SK-N-SH (cell line): ENCODE measurements at regions not wholly inside any gene's neighbourhood (a gene's known extent, or its start where the extent isn't known, plus 50 kb on each side); places are given as distances from the start of the nearest gene placed in this dataset.

Experiments used
- CHD2 ChIP-seq: fragments of 150-350 bp; IDR thresholded peaks from 2 replicates; pipeline ENCODE4 v1.6.1; 2018; ENCODE audit warnings: low read length; ENCODE audit not compliant: partially characterized antibody
- ELF1 ChIP-seq: IDR thresholded peaks from 2 replicates; pipeline ENCODE4 v1.4.0; 2012
- GATA2 ChIP-seq: sonication (generic); formaldehyde crosslinking; IDR thresholded peaks from 2 replicates; pipeline ENCODE4 v1.5.0; 2020; ENCODE audit warnings: mild to moderate bottlenecking, missing genetic modification reagents
- POLR2AphosphoS5 ChIP-seq: IDR thresholded peaks from 2 replicates; pipeline ENCODE4 v1.6.1; 2012; ENCODE audit warnings: low read depth, low read length
- TEAD4 ChIP-seq: IDR thresholded peaks from 2 replicates; pipeline ENCODE4 v1.4.0; 2012; ENCODE audit warnings: mild to moderate bottlenecking, borderline replicate concordance; ENCODE audit not compliant: insufficient read depth
- TF ChIP-seq, protein P1 (sequence below): fragments of 200-600 bp; sonication (generic); IDR thresholded peaks from 2 replicates; pipeline ENCODE4 v1.6.1; 2017; ENCODE audit warnings: antibody characterized with exemption, mild to moderate bottlenecking, moderate library complexity

DNA sequence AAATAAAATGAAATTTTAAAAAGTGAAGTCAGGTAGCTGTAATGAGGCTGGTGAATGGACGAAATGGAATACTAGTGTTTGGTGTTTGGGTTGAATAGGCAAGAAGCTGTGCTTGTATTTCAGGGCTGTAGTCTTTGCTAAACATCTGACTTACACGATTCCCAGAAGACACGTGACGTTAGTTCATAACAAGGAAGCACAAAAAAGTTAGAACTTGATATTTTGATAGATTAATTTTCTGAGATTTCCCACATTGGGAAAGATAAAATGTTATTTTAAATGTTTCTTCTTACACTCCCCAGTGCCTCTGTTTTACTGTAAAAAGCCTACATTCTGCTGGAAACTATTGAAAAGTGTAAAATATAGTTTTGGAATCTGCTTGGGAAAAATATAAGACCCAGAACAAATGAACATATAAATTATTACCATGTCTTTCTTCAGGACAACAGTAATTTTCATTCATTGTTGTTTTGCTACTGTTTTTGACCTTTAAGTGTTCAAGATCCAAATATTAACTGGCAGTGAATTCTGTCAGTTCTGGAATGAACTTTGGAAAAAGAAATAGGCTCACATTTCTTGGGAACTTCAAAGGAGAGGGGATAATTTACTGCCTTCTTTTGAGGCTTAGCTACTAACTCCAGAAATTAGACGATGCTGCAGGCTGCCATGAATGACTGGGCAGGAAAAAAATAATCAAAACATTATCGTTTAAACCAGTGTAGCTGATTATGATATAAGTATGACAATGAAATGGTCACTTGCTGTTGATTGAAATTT lies 241.3 kb downstream of the SLITRK6 start:
- TF ChIP-seq, protein P1, sequence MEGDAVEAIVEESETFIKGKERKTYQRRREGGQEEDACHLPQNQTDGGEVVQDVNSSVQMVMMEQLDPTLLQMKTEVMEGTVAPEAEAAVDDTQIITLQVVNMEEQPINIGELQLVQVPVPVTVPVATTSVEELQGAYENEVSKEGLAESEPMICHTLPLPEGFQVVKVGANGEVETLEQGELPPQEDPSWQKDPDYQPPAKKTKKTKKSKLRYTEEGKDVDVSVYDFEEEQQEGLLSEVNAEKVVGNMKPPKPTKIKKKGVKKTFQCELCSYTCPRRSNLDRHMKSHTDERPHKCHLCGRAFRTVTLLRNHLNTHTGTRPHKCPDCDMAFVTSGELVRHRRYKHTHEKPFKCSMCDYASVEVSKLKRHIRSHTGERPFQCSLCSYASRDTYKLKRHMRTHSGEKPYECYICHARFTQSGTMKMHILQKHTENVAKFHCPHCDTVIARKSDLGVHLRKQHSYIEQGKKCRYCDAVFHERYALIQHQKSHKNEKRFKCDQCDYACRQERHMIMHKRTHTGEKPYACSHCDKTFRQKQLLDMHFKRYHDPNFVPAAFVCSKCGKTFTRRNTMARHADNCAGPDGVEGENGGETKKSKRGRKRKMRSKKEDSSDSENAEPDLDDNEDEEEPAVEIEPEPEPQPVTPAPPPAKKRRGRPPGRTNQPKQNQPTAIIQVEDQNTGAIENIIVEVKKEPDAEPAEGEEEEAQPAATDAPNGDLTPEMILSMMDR, result no peak
- TF ChIP-seq POLR2AphosphoS5 (no peak), CHD2 (no peak), ELF1 (no peak), GATA2 (no peak), TEAD4 (no peak)
